ENCODE measurements at regions not wholly inside any gene's neighbourhood (a gene's known extent, or its start where the extent isn't known, plus 50 kb on each side); places are given as distances from the start of the nearest gene placed in this dataset.

- no peak for TF ChIP-seq CHD7 (IDR thresholded peaks at IDR 0.05; ENCODE audit: insufficient replicate concordance, low read length)
Observed at GRCh38 chr6:169898788-169899480, 147.5 kb downstream of the ERMARD start (continued).

Data from H1 (cell line).